IPS DF 4.7 (cell line): ENCODE measurements at regions not wholly inside any gene's neighbourhood (a gene's known extent, or its start where the extent isn't known, plus 50 kb on each side); places are given as distances from the start of the nearest gene placed in this dataset.
"Not testable (repeated sequence)": the region's sequence is repeated elsewhere in the genome, so short reads cannot be mapped to it uniquely, and the experiment has no call there.

Experiments
- DNase-seq: peaks from one replicate; pipeline ENCODE4 v3.0.0-alpha.2; 2013; ENCODE audit warnings: low spot score; ENCODE audit errors: extremely low read depth

GRCh38 chr2:184187421-184187971 is 410.8 kb upstream of the ZNF804A start:
- DNase-seq: no peak

GRCh38 chr2:184190725-184191124 is 407.6 kb upstream of the ZNF804A start:
- no peak for DNase-seq

GRCh38 chr2:184192649-184193048 is 405.7 kb upstream of the ZNF804A start:
- no peak for DNase-seq

- DNase-seq: no peak
Measured at GRCh38 chr2:184197413-184197812, 400.9 kb upstream of the ZNF804A start.

DNA sequence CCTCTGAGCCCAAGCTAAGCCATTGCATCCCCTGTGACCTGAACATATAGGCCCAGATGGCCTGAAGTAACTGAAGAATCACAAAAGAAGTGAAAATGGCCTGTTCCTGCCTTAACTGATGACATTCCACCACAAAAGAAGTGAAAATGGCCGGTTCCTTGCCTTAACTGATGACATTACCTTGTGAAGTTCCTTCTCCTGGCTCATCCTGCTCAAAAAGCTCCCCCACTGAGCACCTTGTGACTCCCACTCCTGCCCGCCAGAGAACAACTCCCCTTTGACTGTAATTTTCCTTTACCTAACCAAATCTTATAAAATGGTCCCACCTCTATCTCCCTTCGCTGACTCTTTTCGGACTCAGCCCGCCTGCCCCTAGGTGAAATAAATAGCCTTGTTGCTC is 399.5 kb upstream of the ZNF804A start:
- not testable (repeated sequence) for DNase-seq

DNA sequence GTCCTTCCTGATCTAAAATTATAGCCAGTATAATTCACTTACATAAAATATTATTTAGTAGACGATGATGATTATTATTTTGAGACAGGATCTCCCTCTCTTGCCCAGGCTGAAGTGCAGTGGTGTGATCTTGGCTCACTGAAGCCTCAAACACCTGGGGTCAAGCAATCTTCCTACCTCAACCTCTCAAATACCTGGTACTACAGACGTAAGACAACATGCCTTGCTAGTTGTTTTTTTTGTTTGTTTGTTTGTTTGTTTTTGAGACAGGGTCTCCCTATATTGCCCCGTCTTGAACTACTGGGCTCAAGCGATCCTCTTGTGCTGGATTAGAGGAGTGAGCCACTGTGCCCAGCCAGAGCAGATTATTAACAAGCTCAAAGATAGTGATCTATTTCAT is 399.1 kb upstream of the ZNF804A start:
- no peak for DNase-seq

DNA sequence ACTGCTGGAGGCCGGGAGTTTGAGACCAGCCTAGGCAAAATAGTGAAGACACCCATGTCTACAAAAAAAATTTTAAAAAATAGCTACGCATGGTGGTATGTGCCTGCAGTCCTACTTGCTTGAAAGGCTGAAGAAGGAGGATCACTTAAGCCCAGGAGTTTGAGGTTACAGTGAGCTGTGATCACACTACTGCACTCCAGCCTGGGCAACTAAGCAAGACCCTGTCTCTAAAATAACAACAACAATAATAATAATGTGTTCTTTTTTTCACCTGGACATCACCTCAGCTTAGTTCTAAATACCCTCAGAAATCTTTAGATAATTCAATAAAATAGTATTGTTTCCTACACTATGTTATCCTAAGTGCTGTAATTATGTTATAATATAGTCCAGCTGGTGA is 397.1 kb upstream of the ZNF804A start:
- DNase-seq: no peak

DNA sequence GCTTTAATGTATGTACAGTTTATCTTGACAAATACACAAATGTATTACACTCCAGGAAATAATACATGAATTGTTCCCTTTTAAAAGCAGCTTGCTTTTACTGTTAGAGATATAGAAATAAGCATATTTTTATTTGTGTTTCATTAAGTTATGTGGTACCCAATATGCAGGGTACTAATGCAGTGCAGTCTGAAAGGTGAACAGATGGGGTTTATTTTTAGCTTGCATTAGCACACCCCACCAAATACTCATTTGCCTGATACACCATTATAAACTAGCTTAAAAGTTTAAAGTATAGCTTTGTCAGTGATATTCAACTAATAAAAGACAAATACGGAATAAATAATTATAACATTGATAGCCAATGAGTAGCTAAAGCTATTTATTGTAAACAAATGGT is 394.7 kb upstream of the ZNF804A start:
- DNase-seq: no peak

GRCh38 chr2:184205048-184205596 is 393.2 kb upstream of the ZNF804A start:
- no peak for DNase-seq

DNA sequence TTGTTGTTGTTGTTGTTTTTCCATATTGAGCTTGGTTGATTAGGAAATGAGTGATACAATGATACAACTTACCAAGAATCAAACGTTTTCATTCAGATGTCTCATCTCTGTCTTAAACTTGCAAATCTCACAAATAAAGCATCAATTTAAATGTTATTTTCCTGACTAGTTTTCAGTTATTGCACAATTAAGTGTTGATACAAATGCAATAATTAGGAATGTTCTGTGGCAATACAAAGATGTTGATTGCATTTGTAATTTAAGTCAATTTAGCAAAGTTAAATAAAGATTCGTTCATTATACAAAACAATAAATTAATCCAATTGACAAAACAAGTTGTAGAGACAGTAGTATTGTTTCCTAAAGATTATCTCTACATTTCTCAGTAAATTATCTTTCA is 392.3 kb upstream of the ZNF804A start:
- DNase-seq: no peak

DNA sequence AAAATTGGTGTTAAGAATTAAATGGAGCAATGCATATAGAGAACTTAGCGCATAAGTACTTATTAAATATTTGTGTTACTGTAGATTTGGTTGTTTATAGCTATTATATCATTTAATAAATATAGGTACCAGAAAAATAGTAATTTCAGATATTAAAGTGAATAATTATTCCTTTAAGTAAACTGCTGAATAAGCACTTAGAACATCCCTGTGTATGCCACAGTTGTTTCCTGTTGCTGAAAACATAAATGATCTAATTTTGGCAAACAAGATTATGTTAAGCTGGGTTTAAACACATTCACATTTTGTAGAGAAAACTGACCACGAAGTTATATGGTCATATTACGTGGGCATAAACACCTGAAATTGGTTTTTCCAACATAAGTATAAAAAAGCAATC is 388.0 kb upstream of the ZNF804A start:
- DNase-seq: no peak

- DNase-seq: no peak
Measured at GRCh38 chr2:184215745-184216144, 382.6 kb upstream of the ZNF804A start.

GRCh38 chr2:184256611-184257010 is 341.7 kb upstream of the ZNF804A start:
- DNase-seq: no peak

DNA sequence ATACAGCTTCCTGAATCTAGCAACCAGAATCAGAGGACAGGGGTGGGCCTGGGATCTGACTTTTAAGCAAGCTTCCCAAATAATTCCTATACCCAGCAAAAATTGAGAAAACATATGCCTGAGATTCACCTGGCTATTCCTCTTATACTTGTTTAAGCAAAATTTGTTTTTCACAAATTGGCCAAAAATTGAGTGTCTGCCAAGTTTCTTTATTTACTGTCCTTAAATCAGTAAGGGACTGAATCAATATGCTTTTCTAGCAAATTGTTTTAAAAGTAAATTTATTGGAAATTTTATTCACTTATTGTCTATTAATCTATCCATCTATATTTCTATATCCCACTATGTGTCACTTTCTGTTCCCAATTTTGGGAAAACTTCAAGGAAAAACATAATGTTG is 337.0 kb upstream of the ZNF804A start:
- no peak for DNase-seq

- no peak for DNase-seq
Measured at GRCh38 chr2:184261818-184262217, 336.5 kb upstream of the ZNF804A start.

GRCh38 chr2:184268900-184269477 is 329.3 kb upstream of the ZNF804A start:
- DNase-seq: no peak

GRCh38 chr2:184270660-184271059 is 327.7 kb upstream of the ZNF804A start:
- no peak for DNase-seq

DNA sequence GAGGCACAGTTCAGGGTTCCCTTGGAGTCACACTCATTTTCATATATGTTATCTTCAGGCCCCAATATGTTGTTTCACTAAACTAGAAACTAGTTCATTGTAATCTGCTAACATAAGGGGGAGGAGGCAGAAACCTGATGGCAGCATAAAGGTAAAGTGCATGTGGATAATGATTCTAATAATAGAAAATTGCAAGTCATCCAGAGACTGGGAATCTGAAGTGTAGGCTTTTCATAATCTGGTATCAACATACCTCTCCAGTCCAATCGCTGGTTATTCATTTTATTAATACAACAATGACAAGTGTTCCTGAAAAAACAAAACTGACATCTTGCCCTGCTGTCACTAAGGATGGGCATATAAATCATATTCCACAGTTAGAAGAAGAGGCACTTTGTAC is 326.3 kb upstream of the ZNF804A start:
- no peak for DNase-seq

GRCh38 chr2:184294831-184295230 is 303.5 kb upstream of the ZNF804A start:
- no peak for DNase-seq

DNA sequence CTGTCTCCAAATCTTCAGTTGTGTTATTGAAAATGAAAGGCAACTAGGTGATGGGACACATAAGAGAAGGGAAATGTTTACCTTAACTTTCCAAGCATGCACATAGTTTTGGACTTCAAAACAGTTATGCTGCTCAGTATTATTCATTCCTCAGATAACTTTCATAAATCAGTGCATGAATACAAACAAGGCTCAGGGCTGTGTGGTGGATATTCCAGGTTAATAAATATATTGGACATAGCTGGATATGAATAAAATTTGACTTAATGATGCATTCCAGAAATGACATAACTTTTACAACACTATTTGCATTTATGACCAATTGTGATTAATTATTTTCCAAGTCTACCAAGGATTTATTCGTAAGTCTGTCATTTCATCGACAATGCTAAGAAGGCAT is 301.2 kb upstream of the ZNF804A start:
- DNase-seq: no peak

DNA sequence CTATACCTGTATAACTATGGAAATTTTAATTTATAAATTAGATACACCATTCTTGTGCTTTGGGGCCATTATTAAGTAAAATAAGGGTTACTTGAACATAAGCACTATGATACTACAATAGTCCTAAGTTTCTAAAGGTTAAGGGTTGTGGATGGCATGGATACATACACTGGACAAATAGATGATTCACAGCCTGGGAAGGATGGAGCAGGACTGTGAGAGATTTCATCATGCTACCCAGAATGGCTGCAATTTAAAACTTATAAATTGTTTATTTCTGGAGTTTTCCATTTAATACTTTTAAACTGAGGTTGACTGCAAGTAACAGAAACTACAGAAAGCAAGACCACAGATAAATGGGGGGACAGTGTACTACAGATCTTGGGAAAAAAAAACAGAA is 295.8 kb upstream of the ZNF804A start:
- no peak for DNase-seq

DNA sequence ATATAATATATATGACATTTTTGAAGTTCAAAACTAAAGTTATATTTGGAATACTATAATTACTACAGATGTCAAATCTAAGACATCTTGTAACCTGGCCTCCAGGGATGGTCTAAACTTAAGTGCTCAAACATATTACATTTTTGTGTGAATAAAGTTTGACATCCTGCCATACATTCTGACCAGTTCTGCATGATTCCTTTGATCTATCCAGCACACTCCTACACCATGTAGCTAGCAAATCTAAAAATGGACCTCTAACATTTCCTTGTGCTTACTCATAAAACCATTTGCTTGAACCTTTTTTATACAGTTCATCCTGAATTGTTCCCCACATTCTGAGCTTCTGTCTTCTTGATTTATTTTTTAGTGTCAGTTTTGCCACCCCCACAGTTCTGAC is 294.3 kb upstream of the ZNF804A start:
- DNase-seq: no peak

- DNase-seq: no peak
Measured at GRCh38 chr2:184305105-184305504, 293.2 kb upstream of the ZNF804A start.

- no peak for DNase-seq
Measured at GRCh38 chr2:184308706-184309105, 289.6 kb upstream of the ZNF804A start.
